PC-9 (cell line): ENCODE measurements at regions not wholly inside any gene's neighbourhood (a gene's known extent, or its start where the extent isn't known, plus 50 kb on each side); places are given as distances from the start of the nearest gene placed in this dataset.

Source experiments
- BruUV-seq: library from RNA; stranded (reverse); fragments of 400-500 nt; replicated peaks from 2 replicates; lab custom pipeline; 2021; lab: Mats Ljungman, UMichigan
- CTCF ChIA-PET: fragments of 300-600 bp; sonication (Branson Sonifier 250); formaldehyde crosslinking; loops from one replicate; lab custom pipeline; 2022; ENCODE audit warnings: antibody characterized with exemption; lab: Charles Lee
- POLR2A ChIA-PET: fragments of 300-600 bp; sonication (Branson Sonifier 250); formaldehyde crosslinking; loops from one replicate; lab custom pipeline; 2022; ENCODE audit warnings: antibody characterized with exemption; ENCODE audit not compliant: unreplicated experiment; lab: Charles Lee
- DNase-seq, 2 experiments: peaks; one replicate each; pipeline versions ENCODE4 v3.0.0 to v3.0.0-alpha.2; 2015 to 2022; ENCODE audit warnings: mixed read lengths in 1 of 2
- H2AFZ ChIP-seq: fragments of 200-600 bp; sonication (generic); 2 replicates; pipeline ENCODE4 v1.8.1; 2017; ENCODE audit warnings: antibody characterized with exemption
- H3F3A ChIP-seq: fragments of 200-600 bp; sonication (generic); 2 replicates; pipeline ENCODE4 v1.8.1; 2017; ENCODE audit warnings: antibody characterized with exemption, mild to moderate bottlenecking, low read depth; ENCODE audit not compliant: insufficient read depth
- H3K27ac ChIP-seq: fragments of 200-600 bp; sonication (generic); 2 replicates; pipeline ENCODE4 v1.6.1; 2016; ENCODE audit warnings: mixed run types
- H3K27me3 ChIP-seq: fragments of 200-600 bp; sonication (generic); 2 replicates; pipeline ENCODE4 v1.6.1; 2016; ENCODE audit warnings: low read depth, mixed run types; ENCODE audit not compliant: insufficient read depth
- H3K36me3 ChIP-seq: fragments of 200-600 bp; sonication (generic); 2 replicates; pipeline ENCODE4 v1.6.1; 2016; ENCODE audit warnings: low read depth, mixed run types
- H3K4me1 ChIP-seq: fragments of 200-600 bp; sonication (generic); replicated peaks from 2 replicates; pipeline ENCODE4 v1.6.1; 2016; ENCODE audit warnings: mixed run types; ENCODE audit not compliant: insufficient read depth
- H3K4me2 ChIP-seq: fragments of 200-600 bp; sonication (generic); 2 replicates; pipeline ENCODE4 v1.6.1; 2017; ENCODE audit warnings: mixed run types
- H3K4me3 ChIP-seq: fragments of 200-600 bp; sonication (generic); 2 replicates; pipeline ENCODE4 v1.6.1; 2016; ENCODE audit warnings: mixed run types
- H3K79me2 ChIP-seq: fragments of 200-600 bp; sonication (generic); 2 replicates; pipeline ENCODE4 v1.6.1; 2017; ENCODE audit warnings: low read depth, mixed run types
- H3K9me2 ChIP-seq: fragments of 200-600 bp; sonication (generic); 2 replicates; pipeline ENCODE4 v1.8.1; 2017; ENCODE audit warnings: mild to moderate bottlenecking; ENCODE audit not compliant: insufficient read depth
- H3K9me3 ChIP-seq: fragments of 200-600 bp; sonication (generic); 2 replicates; pipeline ENCODE4 v1.8.1; 2016; ENCODE audit warnings: low read depth; ENCODE audit not compliant: insufficient read depth
- H4K20me1 ChIP-seq: fragments of 200-600 bp; sonication (generic); 2 replicates; pipeline ENCODE4 v1.8.1; 2017; ENCODE audit not compliant: insufficient read depth
- EZH2 ChIP-seq: fragments of 200-600 bp; sonication (generic); IDR thresholded peaks from 2 replicates; pipeline ENCODE4 v1.8.0; 2017; ENCODE audit warnings: antibody characterized with exemption, low read depth
- intact Hi-C: fragments of 100-400 bp; cut with micrococcal nuclease; formaldehyde crosslinking; loops from one replicate; pipeline ENCODE4 v1.10.0; 2022; ENCODE audit not compliant: unreplicated experiment
- TF ChIP-seq, protein P1 (sequence below): fragments of 200-600 bp; sonication (generic); conservative IDR thresholded peaks from 2 replicates; pipeline ENCODE4 v1.6.1; 2017; ENCODE audit warnings: mixed run types, antibody characterized with exemption, mild to moderate bottlenecking, moderate library complexity

DNA sequence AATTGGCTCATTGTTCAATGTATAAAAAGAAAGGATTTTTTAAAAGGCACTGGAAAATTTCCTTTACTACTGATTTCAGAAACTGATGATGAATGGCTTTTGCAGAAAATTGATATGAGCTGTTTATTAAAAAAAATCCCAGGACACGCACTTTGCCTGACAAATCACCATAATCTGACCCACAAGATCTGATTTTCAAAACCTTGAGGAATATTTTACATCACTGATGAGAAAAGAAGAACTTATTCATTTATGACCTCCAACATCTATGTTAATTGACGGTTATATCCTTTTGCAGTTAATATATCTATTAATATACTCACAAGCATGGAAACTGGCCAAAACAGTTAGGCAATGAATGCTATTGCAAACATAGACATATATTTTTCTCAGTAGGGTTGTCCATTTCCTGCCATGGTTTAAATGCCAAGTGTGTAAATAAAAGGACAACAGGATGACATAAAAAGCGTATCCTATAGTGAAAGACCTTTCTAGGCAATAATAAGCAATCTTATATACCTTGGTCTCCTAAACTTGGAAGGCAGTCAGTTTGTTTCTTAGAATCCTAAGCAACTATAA lies 109.7 kb upstream of the SLC7A14 start:
- Histone ChIP-seq H4K20me1 (no peaks in the 10 kb centered on the region), H3F3A (no peaks in the 10 kb centered on the region; the same call in 1 of the 2 replicates), H3K9me2 (no peaks in the 10 kb centered on the region; the same call in none of the 2 replicates), H2AFZ (no peak overlapping the region), H3K79me2 (no peaks in the 10 kb centered on the region), H3K4me2 (no peak overlapping the region), H3K36me3 (no peaks in the 10 kb centered on the region), H3K27me3 (no peaks in the 10 kb centered on the region), H3K4me1 (peaks cover 14% of the 10 kb centered on the region), H3K9me3 (peaks cover 5% of the 10 kb centered on the region; the same call in 1 of the 2 replicates), H3K27ac (no peak overlapping the region), H3K4me3 (no peak overlapping the region)
- intact Hi-C loops, result no loop called here
- ChIA-PET POLR2A (interaction anchor here (0.7 kb wide), 1 partner anchor 12 kb away, joined by 5 read pairs; no protein-coding TSS in a partner anchor), CTCF (no interaction called here)
- no TSS peak for BruUV-seq
- no peak for DNase-seq
- TF ChIP-seq, protein P1, sequence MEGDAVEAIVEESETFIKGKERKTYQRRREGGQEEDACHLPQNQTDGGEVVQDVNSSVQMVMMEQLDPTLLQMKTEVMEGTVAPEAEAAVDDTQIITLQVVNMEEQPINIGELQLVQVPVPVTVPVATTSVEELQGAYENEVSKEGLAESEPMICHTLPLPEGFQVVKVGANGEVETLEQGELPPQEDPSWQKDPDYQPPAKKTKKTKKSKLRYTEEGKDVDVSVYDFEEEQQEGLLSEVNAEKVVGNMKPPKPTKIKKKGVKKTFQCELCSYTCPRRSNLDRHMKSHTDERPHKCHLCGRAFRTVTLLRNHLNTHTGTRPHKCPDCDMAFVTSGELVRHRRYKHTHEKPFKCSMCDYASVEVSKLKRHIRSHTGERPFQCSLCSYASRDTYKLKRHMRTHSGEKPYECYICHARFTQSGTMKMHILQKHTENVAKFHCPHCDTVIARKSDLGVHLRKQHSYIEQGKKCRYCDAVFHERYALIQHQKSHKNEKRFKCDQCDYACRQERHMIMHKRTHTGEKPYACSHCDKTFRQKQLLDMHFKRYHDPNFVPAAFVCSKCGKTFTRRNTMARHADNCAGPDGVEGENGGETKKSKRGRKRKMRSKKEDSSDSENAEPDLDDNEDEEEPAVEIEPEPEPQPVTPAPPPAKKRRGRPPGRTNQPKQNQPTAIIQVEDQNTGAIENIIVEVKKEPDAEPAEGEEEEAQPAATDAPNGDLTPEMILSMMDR, result no peak
- TF ChIP-seq EZH2, result no peak

DNA sequence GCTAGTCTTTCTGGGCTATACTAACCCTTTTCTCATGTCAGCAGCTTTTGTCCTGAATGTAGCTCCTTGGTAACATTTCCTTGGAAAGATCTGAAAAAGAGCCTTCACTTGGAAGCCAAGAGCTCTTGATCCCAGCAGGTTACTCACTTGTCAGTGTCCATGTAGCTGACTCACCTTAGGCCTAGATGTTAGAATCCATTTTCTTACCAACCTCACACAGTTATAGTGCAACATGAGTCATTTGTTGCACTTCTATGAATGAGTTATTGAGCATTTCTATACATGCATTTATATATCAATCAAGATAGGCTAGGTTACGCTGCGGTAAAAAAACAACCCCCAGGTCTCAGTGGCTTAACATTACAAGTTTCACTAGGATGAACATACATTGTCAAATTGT lies 106.8 kb upstream of the SLC7A14 start:
- intact Hi-C loops, result no loop called here
- Histone ChIP-seq H3K9me2 (no peaks in the 10 kb centered on the region; the same call in none of the 2 replicates), H3K36me3 (no peaks in the 10 kb centered on the region), H3K4me1 (peaks cover 33% of the 10 kb centered on the region), H3K4me2 (peak overlapping the region; percentile 5; the same call in 1 of the 2 replicates), H3K27me3 (no peaks in the 10 kb centered on the region), H4K20me1 (no peaks in the 10 kb centered on the region), H3K27ac (no peak overlapping the region), H3K79me2 (no peaks in the 10 kb centered on the region), H2AFZ (0 out of 2 replicates have a peak overlapping the region, but pooled peaks have one; percentile 58), H3K9me3 (peaks cover 5% of the 10 kb centered on the region; the same call in 1 of the 2 replicates), H3F3A (peaks cover 9% of the 10 kb centered on the region; the same call in 1 of the 2 replicates), H3K4me3 (no peak overlapping the region)
- BruUV-seq, result no TSS peak
- POLR2A ChIA-PET, result no interaction called here
- TF ChIP-seq, protein P1, result no peak
- no peak for TF ChIP-seq EZH2
- CTCF ChIA-PET, result no interaction called here
- DNase-seq, result peak in 1 of 2 experiments; percentile 58

DNA sequence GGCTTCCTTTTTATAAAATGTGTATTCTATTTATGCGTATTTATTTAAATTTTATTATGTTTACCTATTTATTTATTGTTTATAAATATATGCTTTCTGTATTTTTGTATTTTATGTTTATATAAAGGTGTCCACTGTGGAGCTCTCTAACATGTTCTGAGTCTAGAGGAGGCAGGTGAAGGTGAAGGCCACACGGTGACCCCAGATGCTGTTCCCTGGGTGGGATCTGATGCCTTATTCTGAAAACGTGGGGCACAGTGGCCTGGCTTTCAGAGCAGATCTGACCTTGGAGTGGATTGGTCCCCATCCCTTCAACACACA lies 104.7 kb upstream of the SLC7A14 start:
- no peak overlapping the region for H3K27ac ChIP-seq
- DNase-seq, result no peak
- peaks cover 33% of the 10 kb centered on the region for H3K4me1 ChIP-seq
- peaks cover 9% of the 10 kb centered on the region; the same call in 1 of the 2 replicates for H3F3A ChIP-seq
- no peak for TF ChIP-seq EZH2
- TF ChIP-seq, protein P1, result no peak
- CTCF ChIA-PET, result interaction anchor here (2.4 kb wide), 1 partner anchor 121 kb away, joined by 9 read pairs; no protein-coding TSS in a partner anchor
- no peak overlapping the region for H3K4me2 ChIP-seq
- H3K4me3 ChIP-seq, result no peak overlapping the region
- POLR2A ChIA-PET, result no interaction called here
- no peak overlapping the region for H2AFZ ChIP-seq
- no peaks in the 10 kb centered on the region for H3K79me2 ChIP-seq
- no peaks in the 10 kb centered on the region for H4K20me1 ChIP-seq
- no peaks in the 10 kb centered on the region; the same call in 1 of the 2 replicates for H3K9me2 ChIP-seq
- intact Hi-C loops, result no loop called here
- no peaks in the 10 kb centered on the region for H3K36me3 ChIP-seq
- BruUV-seq, result no TSS peak
- no peaks in the 10 kb centered on the region for H3K27me3 ChIP-seq
- H3K9me3 ChIP-seq, result peaks cover 5% of the 10 kb centered on the region; the same call in 1 of the 2 replicates
